ENCODE measurements at regions not wholly inside any gene's neighbourhood (a gene's known extent, or its start where the extent isn't known, plus 50 kb on each side); places are given as distances from the start of the nearest gene placed in this dataset.

DNA sequence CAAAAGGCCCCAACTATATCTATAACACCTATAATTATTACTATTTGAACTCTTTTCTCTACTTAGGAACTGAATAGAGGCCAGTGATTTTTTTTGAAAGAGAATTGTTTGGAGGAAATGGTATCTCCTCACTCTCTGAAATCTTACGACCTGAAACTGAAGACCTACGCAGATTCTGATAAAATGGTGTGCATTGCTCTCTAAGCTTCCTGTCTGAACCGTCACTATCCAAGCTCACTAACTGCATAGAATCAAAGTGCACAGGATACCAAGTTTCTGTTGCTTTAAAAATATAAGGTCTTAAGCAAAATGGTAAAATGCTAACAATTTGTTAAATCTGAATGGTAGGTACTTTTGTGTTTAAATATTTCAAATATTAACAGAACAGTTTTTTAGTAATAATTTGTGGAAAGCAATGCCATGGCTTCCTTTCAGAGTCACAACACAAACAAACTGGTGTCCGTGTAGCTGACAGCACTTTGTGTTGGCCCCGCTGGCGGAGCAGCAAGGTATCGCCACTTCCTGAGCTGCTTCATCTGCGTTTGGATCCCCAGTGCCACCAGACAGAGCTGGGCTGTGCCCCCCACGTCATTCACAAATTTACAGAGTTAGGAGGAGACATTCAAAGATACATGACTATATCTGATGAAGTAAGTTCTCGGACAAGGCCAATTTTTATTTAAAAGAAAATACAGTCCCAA, 313.9 kb downstream of the FBXW7 start:
- Histone ChIP-seq H3K4me3 (ENCODE audit: low read depth in 1 of 5, low read length in 5 of 5) (no peak overlapping the region), H3K9ac (ENCODE audit: low read length in 5 of 5) (no peak overlapping the region), H3K36me3 (ENCODE audit: control insufficient read depth in 5 of 5, insufficient read depth in 5 of 5, low read length in 5 of 5) (no peaks in the 10 kb centered on the region), H3K27ac (ENCODE audit: low read depth, low read length) (no peak overlapping the region), H3K27me3 (ENCODE audit: control insufficient read depth in 5 of 5, insufficient read depth in 4 of 5, low read length in 5 of 5) (no peaks in the 10 kb centered on the region), H3K9me3 (ENCODE audit: control insufficient read depth in 5 of 5, low read length in 5 of 5) (no peaks in the 10 kb centered on the region), H3K4me1 (ENCODE audit: control insufficient read depth in 5 of 5, insufficient read depth in 5 of 5, low read length in 5 of 5) (peaks cover 0 to 4% (median 0%) of the 10 kb centered on the region in 5 donors)

DNA sequence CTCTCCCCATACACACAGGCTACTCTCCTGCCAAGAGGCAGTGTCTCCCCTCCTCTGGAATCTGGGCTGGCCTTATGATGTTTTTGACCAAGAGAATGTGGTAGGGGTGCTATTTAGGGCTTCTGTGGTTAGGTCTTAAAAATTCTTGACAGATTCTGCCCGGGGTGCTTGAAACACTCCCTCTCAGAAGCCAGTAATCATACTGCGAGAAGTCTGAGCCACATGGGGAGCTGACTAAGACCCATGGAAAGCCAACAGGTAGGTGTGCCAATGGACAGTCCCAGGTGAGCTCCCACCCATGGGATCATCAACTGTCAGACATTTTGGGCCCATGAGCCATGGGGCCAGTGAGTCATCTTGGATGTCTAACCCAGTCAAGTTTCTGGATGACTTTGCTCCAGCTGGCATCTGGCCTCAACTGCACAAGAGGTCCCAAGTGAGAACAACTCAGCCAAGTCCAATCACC, 315.7 kb downstream of the FBXW7 start:
- H3K27ac ChIP-seq (ENCODE audit: low read depth, low read length) = no peak overlapping the region
- H3K4me1 ChIP-seq (ENCODE audit: control insufficient read depth in 5 of 5, insufficient read depth in 5 of 5, low read length in 5 of 5) = peaks cover 0 to 4% (median 0%) of the 10 kb centered on the region in 5 donors
- H3K27me3 ChIP-seq (ENCODE audit: control insufficient read depth in 5 of 5, insufficient read depth in 4 of 5, low read length in 5 of 5) = no peaks in the 10 kb centered on the region
- no peaks in the 10 kb centered on the region for H3K36me3 ChIP-seq (ENCODE audit: control insufficient read depth in 5 of 5, insufficient read depth in 5 of 5, low read length in 5 of 5)
- peaks cover 0 to 4% (median 1%) of the 10 kb centered on the region in 5 donors for H3K9me3 ChIP-seq (ENCODE audit: control insufficient read depth in 5 of 5, low read length in 5 of 5)
- no peak overlapping the region for H3K9ac ChIP-seq (ENCODE audit: low read length in 5 of 5)
- H3K4me3 ChIP-seq (ENCODE audit: low read depth in 1 of 5, low read length in 5 of 5) = no peak overlapping the region

GRCh38 chr4:152218576-152218975, 317.3 kb downstream of the FBXW7 start:
- Histone ChIP-seq H3K9me3 (ENCODE audit: control insufficient read depth in 5 of 5, low read length in 5 of 5) (peaks cover 0 to 12% (median 6%) of the 10 kb centered on the region in 5 donors), H3K27me3 (ENCODE audit: control insufficient read depth in 5 of 5, insufficient read depth in 4 of 5, low read length in 5 of 5) (no peaks in the 10 kb centered on the region), H3K36me3 (ENCODE audit: control insufficient read depth in 5 of 5, insufficient read depth in 5 of 5, low read length in 5 of 5) (no peaks in the 10 kb centered on the region), H3K27ac (ENCODE audit: low read depth, low read length) (no peak overlapping the region), H3K9ac (ENCODE audit: low read length in 5 of 5) (no peak overlapping the region), H3K4me3 (ENCODE audit: low read depth in 1 of 5, low read length in 5 of 5) (no peak overlapping the region), H3K4me1 (ENCODE audit: control insufficient read depth in 5 of 5, insufficient read depth in 5 of 5, low read length in 5 of 5) (peaks cover 0 to 4% (median 0%) of the 10 kb centered on the region in 5 donors)

- Histone ChIP-seq H3K4me1 (ENCODE audit: control insufficient read depth in 5 of 5, insufficient read depth in 5 of 5, low read length in 5 of 5) (peaks cover 0 to 4% (median 0%) of the 10 kb centered on the region in 5 donors), H3K27me3 (ENCODE audit: control insufficient read depth in 5 of 5, insufficient read depth in 4 of 5, low read length in 5 of 5) (no peaks in the 10 kb centered on the region), H3K4me3 (ENCODE audit: low read depth in 1 of 5, low read length in 5 of 5) (no peak overlapping the region), H3K27ac (ENCODE audit: low read depth, low read length) (no peak overlapping the region), H3K9ac (ENCODE audit: low read length in 5 of 5) (no peak overlapping the region), H3K9me3 (ENCODE audit: control insufficient read depth in 5 of 5, low read length in 5 of 5) (peaks cover 0 to 12% (median 6%) of the 10 kb centered on the region in 5 donors), H3K36me3 (ENCODE audit: control insufficient read depth in 5 of 5, insufficient read depth in 5 of 5, low read length in 5 of 5) (no peaks in the 10 kb centered on the region)
These were observed 318.0 kb downstream of the FBXW7 start for GRCh38 chr4:152217896-152218295.

- H3K4me1 ChIP-seq (ENCODE audit: control insufficient read depth in 5 of 5, insufficient read depth in 5 of 5, low read length in 5 of 5) = peaks cover 0 to 6% (median under 1%) of the 10 kb centered on the region in 5 donors
- no peak overlapping the region for H3K4me3 ChIP-seq (ENCODE audit: low read depth in 1 of 5, low read length in 5 of 5)
- peaks cover 0 to 4% (median 0%) of the 10 kb centered on the region in 5 donors for H3K27me3 ChIP-seq (ENCODE audit: control insufficient read depth in 5 of 5, insufficient read depth in 4 of 5, low read length in 5 of 5)
- H3K9me3 ChIP-seq (ENCODE audit: control insufficient read depth in 5 of 5, low read length in 5 of 5) = peaks cover 0 to 12% (median 6%) of the 10 kb centered on the region in 5 donors
- H3K36me3 ChIP-seq (ENCODE audit: control insufficient read depth in 5 of 5, insufficient read depth in 5 of 5, low read length in 5 of 5) = no peaks in the 10 kb centered on the region
- H3K27ac ChIP-seq (ENCODE audit: low read depth, low read length) = no peak overlapping the region
- H3K9ac ChIP-seq (ENCODE audit: low read length in 5 of 5) = no peak overlapping the region
These were observed 323.8 kb downstream of the FBXW7 start for GRCh38 chr4:152211936-152212653.

GRCh38 chr4:152209772-152210493, 326.0 kb downstream of the FBXW7 start:
- Histone ChIP-seq H3K9me3 (ENCODE audit: control insufficient read depth in 5 of 5, low read length in 5 of 5) (peaks cover 0 to 5% (median 1%) of the 10 kb centered on the region in 5 donors), H3K4me1 (ENCODE audit: control insufficient read depth in 5 of 5, insufficient read depth in 5 of 5, low read length in 5 of 5) (peaks cover 0 to 16% (median 5%) of the 10 kb centered on the region in 5 donors), H3K27ac (ENCODE audit: low read depth, low read length) (no peak overlapping the region), H3K9ac (ENCODE audit: low read length in 5 of 5) (no peak overlapping the region), H3K27me3 (ENCODE audit: control insufficient read depth in 5 of 5, insufficient read depth in 4 of 5, low read length in 5 of 5) (peaks cover 0 to 6% (median 0%) of the 10 kb centered on the region in 5 donors), H3K4me3 (ENCODE audit: low read depth in 1 of 5, low read length in 5 of 5) (no peak overlapping the region), H3K36me3 (ENCODE audit: control insufficient read depth in 5 of 5, insufficient read depth in 5 of 5, low read length in 5 of 5) (no peaks in the 10 kb centered on the region)

DNA sequence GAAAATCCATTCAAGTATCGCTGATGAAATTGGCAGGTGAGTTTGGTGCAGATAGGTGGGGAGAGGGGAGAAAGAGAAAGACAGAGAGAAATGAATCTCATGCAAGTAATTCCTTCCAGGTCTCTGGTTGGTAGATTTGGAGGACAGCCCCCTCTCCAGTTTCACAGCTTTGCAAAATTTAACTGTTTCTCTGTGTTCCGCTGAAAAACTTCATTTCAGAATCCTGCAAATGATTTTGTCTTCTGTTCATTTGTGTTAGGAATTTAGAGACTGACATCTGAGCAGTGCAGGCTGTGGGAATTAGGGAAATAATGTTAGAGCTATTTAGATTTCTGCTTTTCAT, 328.5 kb downstream of the FBXW7 start:
- Histone ChIP-seq H3K27me3 (ENCODE audit: control insufficient read depth in 5 of 5, insufficient read depth in 4 of 5, low read length in 5 of 5) (peaks cover 0 to 6% (median 0%) of the 10 kb centered on the region in 5 donors), H3K4me1 (ENCODE audit: control insufficient read depth in 5 of 5, insufficient read depth in 5 of 5, low read length in 5 of 5) (peaks cover 0 to 16% (median 7%) of the 10 kb centered on the region in 5 donors), H3K36me3 (ENCODE audit: control insufficient read depth in 5 of 5, insufficient read depth in 5 of 5, low read length in 5 of 5) (no peaks in the 10 kb centered on the region), H3K9me3 (ENCODE audit: control insufficient read depth in 5 of 5, low read length in 5 of 5) (no peaks in the 10 kb centered on the region), H3K4me3 (ENCODE audit: low read depth in 1 of 5, low read length in 5 of 5) (no peak overlapping the region), H3K27ac (ENCODE audit: low read depth, low read length) (no peak overlapping the region), H3K9ac (ENCODE audit: low read length in 5 of 5) (no peak overlapping the region)

DNA sequence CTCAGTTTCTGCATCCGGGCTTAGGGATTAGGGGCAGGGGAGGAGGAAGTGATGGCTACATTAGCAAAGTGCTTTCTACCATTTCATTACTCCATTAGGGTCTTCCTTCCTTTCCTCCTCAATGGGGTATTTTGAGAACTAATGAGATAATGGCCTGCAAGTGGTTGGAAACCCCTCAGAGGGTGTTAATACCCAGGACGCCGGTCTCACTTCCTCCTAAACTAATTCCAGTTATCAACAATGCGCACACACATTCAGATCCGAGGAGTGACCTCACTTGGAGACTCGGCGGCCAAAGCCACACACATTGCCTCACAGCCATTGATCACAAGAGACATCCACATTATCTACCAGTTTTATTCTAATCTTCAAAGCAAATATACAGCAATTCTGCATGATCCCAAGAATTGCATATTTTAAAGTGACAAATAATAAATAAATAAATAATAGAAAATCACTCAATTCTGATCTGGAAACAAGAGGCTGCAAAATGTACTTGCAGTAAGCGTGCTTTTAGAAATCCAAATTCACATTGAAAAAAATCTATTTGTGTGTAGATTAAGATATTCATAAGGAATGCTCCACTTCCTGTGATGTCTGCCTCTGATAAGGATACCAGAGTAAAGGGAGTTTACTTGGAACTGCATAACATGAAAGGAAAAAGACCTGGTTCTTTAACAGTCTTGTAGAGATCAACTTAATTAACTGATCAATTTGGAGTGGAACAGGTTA, 329.1 kb downstream of the FBXW7 start:
- Histone ChIP-seq H3K9ac (ENCODE audit: low read length in 5 of 5) (no peak overlapping the region), H3K27ac (ENCODE audit: low read depth, low read length) (no peak overlapping the region), H3K9me3 (ENCODE audit: control insufficient read depth in 5 of 5, low read length in 5 of 5) (no peaks in the 10 kb centered on the region), H3K36me3 (ENCODE audit: control insufficient read depth in 5 of 5, insufficient read depth in 5 of 5, low read length in 5 of 5) (no peaks in the 10 kb centered on the region), H3K27me3 (ENCODE audit: control insufficient read depth in 5 of 5, insufficient read depth in 4 of 5, low read length in 5 of 5) (peaks cover 0 to 3% (median 0%) of the 10 kb centered on the region in 5 donors), H3K4me3 (ENCODE audit: low read depth in 1 of 5, low read length in 5 of 5) (no peak overlapping the region), H3K4me1 (ENCODE audit: control insufficient read depth in 5 of 5, insufficient read depth in 5 of 5, low read length in 5 of 5) (peaks cover 0 to 16% (median 7%) of the 10 kb centered on the region in 5 donors)

DNA sequence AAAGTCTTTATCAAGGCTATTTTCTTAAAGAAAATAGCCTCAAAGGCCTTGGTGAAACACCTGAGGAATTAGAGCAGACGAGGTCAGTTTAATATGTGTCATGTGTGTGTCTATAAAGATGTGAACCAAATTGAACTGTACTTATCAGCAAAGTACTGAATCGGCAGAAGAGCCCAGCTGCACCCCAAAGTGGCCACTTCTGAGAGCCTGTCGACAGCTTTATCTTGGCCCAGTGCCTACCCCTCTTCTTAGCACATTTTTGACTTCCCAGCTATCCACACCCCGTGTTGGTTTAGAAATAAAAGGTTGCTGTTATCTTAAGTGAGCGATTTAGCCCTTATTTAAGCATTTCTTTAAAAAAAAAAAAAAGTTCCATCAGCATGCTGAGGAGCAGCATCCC, 329.7 kb downstream of the FBXW7 start:
- H3K36me3 ChIP-seq (ENCODE audit: control insufficient read depth in 5 of 5, insufficient read depth in 5 of 5, low read length in 5 of 5) = no peaks in the 10 kb centered on the region
- peaks cover 0 to 3% (median 0%) of the 10 kb centered on the region in 5 donors for H3K27me3 ChIP-seq (ENCODE audit: control insufficient read depth in 5 of 5, insufficient read depth in 4 of 5, low read length in 5 of 5)
- H3K9ac ChIP-seq (ENCODE audit: low read length in 5 of 5) = no peak overlapping the region
- H3K9me3 ChIP-seq (ENCODE audit: control insufficient read depth in 5 of 5, low read length in 5 of 5) = no peaks in the 10 kb centered on the region
- H3K4me3 ChIP-seq (ENCODE audit: low read depth in 1 of 5, low read length in 5 of 5) = no peak overlapping the region
- no peak overlapping the region for H3K27ac ChIP-seq (ENCODE audit: low read depth, low read length)
- H3K4me1 ChIP-seq (ENCODE audit: control insufficient read depth in 5 of 5, insufficient read depth in 5 of 5, low read length in 5 of 5) = peaks cover 0 to 16% (median 7%) of the 10 kb centered on the region in 5 donors

Measured in subcutaneous abdominal adipose tissue (tissue), 5 donors.